ENCODE measurements at regions not wholly inside any gene's neighbourhood (a gene's known extent, or its start where the extent isn't known, plus 50 kb on each side); places are given as distances from the start of the nearest gene placed in this dataset.
"Not testable (repeated sequence)": the region's sequence is repeated elsewhere in the genome, so short reads cannot be mapped to it uniquely, and the experiment has no call there.

GRCh38 chr7:81393018-81393417 is 376.8 kb downstream of the HGF start:
- H3K14ac ChIP-seq (ENCODE audit: low read length): no peak overlapping the region
- no CpG with 5 or more reads among the region's 2 CpGs for WGBS (ENCODE audit: extremely low coverage, insufficient coverage, insufficient read length)
- no peaks in the 10 kb centered on the region for H3K9me3 ChIP-seq (ENCODE audit: insufficient read depth, low read depth, low read length)
- H3K9ac ChIP-seq (ENCODE audit: low read length): no peak overlapping the region
- no peaks in the 10 kb centered on the region for H3K79me1 ChIP-seq (ENCODE audit: low read length)
- no peak overlapping the region for H2BK5ac ChIP-seq (ENCODE audit: low read depth, low read length, poor library complexity)
- no peak overlapping the region for H4K8ac ChIP-seq (ENCODE audit: low read depth, low read length)
- no peak overlapping the region for H3K27ac ChIP-seq (ENCODE audit: low read depth, low read length)
- no peak overlapping the region for H3K4ac ChIP-seq (ENCODE audit: low read depth, low read length)
- DNase-seq: no peak
- H3K27me3 ChIP-seq (ENCODE audit: insufficient read depth, low read length): no peaks in the 10 kb centered on the region
- H3K4me3 ChIP-seq (ENCODE audit: low read depth, low read length): no peak overlapping the region
- H2BK12ac ChIP-seq (ENCODE audit: low read length): no peak overlapping the region
- no peak overlapping the region for H3K18ac ChIP-seq (ENCODE audit: low read length)
- H2BK120ac ChIP-seq (ENCODE audit: insufficient read depth, low read length, poor library complexity): no peak overlapping the region
- H2AK5ac ChIP-seq (ENCODE audit: low read length): no peak overlapping the region
- H3K36me3 ChIP-seq (ENCODE audit: control insufficient read depth in 1 of 2, insufficient read depth in 2 of 2, low read length in 2 of 2): no peaks in the 10 kb centered on the region
- no peak overlapping the region for H4K12ac ChIP-seq (ENCODE audit: low read depth, low read length)
- H2AFZ ChIP-seq (ENCODE audit: insufficient read depth, low read length, poor library complexity): no peak overlapping the region
- no peak overlapping the region for H3K4me2 ChIP-seq (ENCODE audit: low read length)
- H3K23ac ChIP-seq (ENCODE audit: low read length): no peak overlapping the region
- H4K91ac ChIP-seq (ENCODE audit: low read depth, low read length): no peak overlapping the region
- no peaks in the 10 kb centered on the region for H3K79me2 ChIP-seq (ENCODE audit: control insufficient read depth, insufficient read depth, low read length, poor library complexity)
- no peaks in the 10 kb centered on the region for H3K4me1 ChIP-seq (ENCODE audit: control insufficient read depth in 1 of 2, insufficient read depth in 2 of 2, low read length in 2 of 2)

DNA sequence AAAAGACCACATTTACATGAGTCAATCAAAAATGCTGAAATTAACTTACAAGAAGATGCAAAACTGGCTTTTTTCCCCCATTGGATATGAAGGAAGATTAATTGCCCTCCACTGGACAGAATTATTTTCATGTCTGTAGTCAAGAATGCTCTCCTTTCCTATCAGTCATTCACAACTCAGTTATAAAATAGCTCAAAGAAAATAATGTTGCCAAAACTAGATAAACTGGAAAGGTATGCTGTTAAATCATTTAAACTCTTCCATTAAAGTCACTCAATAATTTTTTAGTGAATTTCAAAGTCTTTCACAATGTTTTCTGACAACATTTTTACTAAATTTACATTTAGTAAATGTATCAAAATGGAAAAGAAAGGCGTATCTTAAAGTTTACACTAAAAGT is 384.5 kb downstream of the HGF start:
- H2BK12ac ChIP-seq (ENCODE audit: low read length): no peak overlapping the region
- H3K14ac ChIP-seq (ENCODE audit: low read length): no peak overlapping the region
- no peak overlapping the region for H2BK120ac ChIP-seq (ENCODE audit: insufficient read depth, low read length, poor library complexity)
- no peak overlapping the region for H4K12ac ChIP-seq (ENCODE audit: low read depth, low read length)
- H3K4me1 ChIP-seq (ENCODE audit: control insufficient read depth in 1 of 2, insufficient read depth in 2 of 2, low read length in 2 of 2): no peaks in the 10 kb centered on the region
- no peak overlapping the region for H2AFZ ChIP-seq (ENCODE audit: insufficient read depth, low read length, poor library complexity)
- no peak overlapping the region for H2BK5ac ChIP-seq (ENCODE audit: low read depth, low read length, poor library complexity)
- no peak overlapping the region for H2AK5ac ChIP-seq (ENCODE audit: low read length)
- no peak overlapping the region for H3K27ac ChIP-seq (ENCODE audit: low read depth, low read length)
- no peaks in the 10 kb centered on the region for H3K79me2 ChIP-seq (ENCODE audit: control insufficient read depth, insufficient read depth, low read length, poor library complexity)
- no peak for DNase-seq
- no CpG with 5 or more reads among the region's 1 CpG for WGBS (ENCODE audit: extremely low coverage, insufficient coverage, insufficient read length)
- H3K23ac ChIP-seq (ENCODE audit: low read length): no peak overlapping the region
- H3K79me1 ChIP-seq (ENCODE audit: low read length): no peaks in the 10 kb centered on the region
- no peak overlapping the region for H4K8ac ChIP-seq (ENCODE audit: low read depth, low read length)
- H3K4ac ChIP-seq (ENCODE audit: low read depth, low read length): no peak overlapping the region
- no peaks in the 10 kb centered on the region for H3K9me3 ChIP-seq (ENCODE audit: insufficient read depth, low read depth, low read length)
- H3K36me3 ChIP-seq (ENCODE audit: control insufficient read depth in 1 of 2, insufficient read depth in 2 of 2, low read length in 2 of 2): no peaks in the 10 kb centered on the region
- H3K4me2 ChIP-seq (ENCODE audit: low read length): no peak overlapping the region
- H3K27me3 ChIP-seq (ENCODE audit: insufficient read depth, low read length): no peaks in the 10 kb centered on the region
- no peak overlapping the region for H3K9ac ChIP-seq (ENCODE audit: low read length)
- no peak overlapping the region for H3K4me3 ChIP-seq (ENCODE audit: low read depth, low read length)
- H4K91ac ChIP-seq (ENCODE audit: low read depth, low read length): no peak overlapping the region
- no peak overlapping the region for H3K18ac ChIP-seq (ENCODE audit: low read length)

GRCh38 chr7:81383846-81384245 is 386.0 kb downstream of the HGF start:
- no peak overlapping the region for H4K12ac ChIP-seq (ENCODE audit: low read depth, low read length)

DNA sequence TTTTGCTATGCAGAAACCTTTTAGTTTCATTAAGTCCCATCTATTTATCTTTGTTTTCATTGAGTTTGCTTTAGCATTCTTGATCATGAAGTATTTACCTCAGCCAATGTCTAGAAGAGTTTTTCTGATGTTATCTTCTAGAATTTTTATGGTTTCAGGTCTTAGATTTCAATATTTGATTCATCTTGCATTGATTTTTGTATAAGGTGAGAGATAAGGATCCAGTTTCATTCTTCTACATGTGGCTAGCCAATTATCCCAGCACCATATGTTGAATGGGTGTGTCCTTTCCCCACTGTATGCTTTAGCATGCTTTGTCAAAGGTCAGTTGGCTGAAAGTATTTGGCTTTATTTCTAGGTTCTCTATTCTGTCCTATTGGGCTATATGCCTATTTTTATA is 395.2 kb downstream of the HGF start:
- not testable (repeated sequence) for H3K14ac ChIP-seq (ENCODE audit: low read length); H3K4me2 ChIP-seq (ENCODE audit: low read length); H3K18ac ChIP-seq (ENCODE audit: low read length); H4K8ac ChIP-seq (ENCODE audit: low read depth, low read length); H3K79me2 ChIP-seq (ENCODE audit: control insufficient read depth, insufficient read depth, low read length, poor library complexity); H2BK5ac ChIP-seq (ENCODE audit: low read depth, low read length, poor library complexity); H3K23ac ChIP-seq (ENCODE audit: low read length); H3K27ac ChIP-seq (ENCODE audit: low read depth, low read length); H4K12ac ChIP-seq (ENCODE audit: low read depth, low read length); H2AK5ac ChIP-seq (ENCODE audit: low read length); H3K9ac ChIP-seq (ENCODE audit: low read length); H3K4me1 ChIP-seq (ENCODE audit: control insufficient read depth in 1 of 2, insufficient read depth in 2 of 2, low read length in 2 of 2); H3K9me3 ChIP-seq (ENCODE audit: insufficient read depth, low read depth, low read length); H3K36me3 ChIP-seq (ENCODE audit: control insufficient read depth in 1 of 2, insufficient read depth in 2 of 2, low read length in 2 of 2); H3K4ac ChIP-seq (ENCODE audit: low read depth, low read length); H2BK120ac ChIP-seq (ENCODE audit: insufficient read depth, low read length, poor library complexity); H2BK12ac ChIP-seq (ENCODE audit: low read length); H3K79me1 ChIP-seq (ENCODE audit: low read length); H3K4me3 ChIP-seq (ENCODE audit: low read depth, low read length); H4K91ac ChIP-seq (ENCODE audit: low read depth, low read length); DNase-seq; H2AFZ ChIP-seq (ENCODE audit: insufficient read depth, low read length, poor library complexity); H3K27me3 ChIP-seq (ENCODE audit: insufficient read depth, low read length)

More at GRCh38 chr7:81383846-81384245, 386.0 kb downstream of the HGF start:
- Histone ChIP-seq H2BK120ac (ENCODE audit: insufficient read depth, low read length, poor library complexity) (no peak overlapping the region), H3K79me2 (ENCODE audit: control insufficient read depth, insufficient read depth, low read length, poor library complexity) (no peaks in the 10 kb centered on the region), H3K23ac (ENCODE audit: low read length) (no peak overlapping the region), H3K14ac (ENCODE audit: low read length) (no peak overlapping the region), H2BK12ac (ENCODE audit: low read length) (no peak overlapping the region), H3K18ac (ENCODE audit: low read length) (no peak overlapping the region), H2BK5ac (ENCODE audit: low read depth, low read length, poor library complexity) (no peak overlapping the region), H3K79me1 (ENCODE audit: low read length) (no peaks in the 10 kb centered on the region), H3K36me3 (ENCODE audit: control insufficient read depth in 1 of 2, insufficient read depth in 2 of 2, low read length in 2 of 2) (no peaks in the 10 kb centered on the region), H3K4me2 (ENCODE audit: low read length) (no peak overlapping the region), H4K91ac (ENCODE audit: low read depth, low read length) (no peak overlapping the region), H3K4me3 (ENCODE audit: low read depth, low read length) (no peak overlapping the region), H3K4ac (ENCODE audit: low read depth, low read length) (no peak overlapping the region), H3K4me1 (ENCODE audit: control insufficient read depth in 1 of 2, insufficient read depth in 2 of 2, low read length in 2 of 2) (no peaks in the 10 kb centered on the region), H3K9me3 (ENCODE audit: insufficient read depth, low read depth, low read length) (no peaks in the 10 kb centered on the region), H3K27ac (ENCODE audit: low read depth, low read length) (no peak overlapping the region), H3K9ac (ENCODE audit: low read length) (no peak overlapping the region), H2AK5ac (ENCODE audit: low read length) (no peak overlapping the region), H2AFZ (ENCODE audit: insufficient read depth, low read length, poor library complexity) (no peak overlapping the region), H4K8ac (ENCODE audit: low read depth, low read length) (no peak overlapping the region), H3K27me3 (ENCODE audit: insufficient read depth, low read length) (no peaks in the 10 kb centered on the region)
- no CpG with 5 or more reads among the region's 2 CpGs for WGBS (ENCODE audit: extremely low coverage, insufficient coverage, insufficient read length)
- peak; percentile 23 to 61 for DNase-seq
